Keratinocyte (primary cell): ENCODE measurements at regions not wholly inside any gene's neighbourhood (a gene's known extent, or its start where the extent isn't known, plus 50 kb on each side); places are given as distances from the start of the nearest gene placed in this dataset.

Experiments
- DNase-seq: peaks from one replicate; pipeline ENCODE4 v3.0.0-alpha.2; 2011; ENCODE audit warnings: low read depth, missing footprints, low spot score
- FAIRE-seq: peaks from 2 replicates; lab custom pipeline; 2011; peaks lifted over from hg19 to GRCh38; lab: Jason Lieb, UNC
- H2AFZ ChIP-seq: 2 replicates; pipeline ENCODE4 v1.6.0; 2012; ENCODE audit warnings: low read length, control low read depth, inconsistent platforms; ENCODE audit not compliant: control insufficient read depth
- H3K27ac ChIP-seq: 2 replicates; pipeline ENCODE4 v1.5.1; 2011; ENCODE audit warnings: low read length; ENCODE audit not compliant: control insufficient read depth, insufficient read depth
- H3K27me3 ChIP-seq: 3 replicates; pipeline ENCODE4 v1.6.0; 2011; ENCODE audit warnings: low read length; ENCODE audit not compliant: control insufficient read depth, insufficient read depth; ENCODE audit errors: extremely low read depth
- H3K36me3 ChIP-seq, 2 experiments: 2 replicates in 1 of 2; 3 replicates in 1 of 2; pipeline ENCODE4 v1.5.1; 2011; ENCODE audit warnings: low read length in 2 of 2, mild to moderate bottlenecking in 1 of 2; ENCODE audit not compliant: control insufficient read depth in 2 of 2, insufficient read depth in 2 of 2; ENCODE audit errors: extremely low read depth in 1 of 2
- H3K4me1 ChIP-seq: 3 replicates; pipeline ENCODE4 v1.5.1; 2011; ENCODE audit warnings: low read length; ENCODE audit not compliant: control insufficient read depth, insufficient read depth; ENCODE audit errors: extremely low read depth
- H3K4me2 ChIP-seq: 3 replicates; pipeline ENCODE4 v1.6.0; 2011; ENCODE audit warnings: low read depth, low read length; ENCODE audit not compliant: control insufficient read depth, insufficient read depth; ENCODE audit errors: extremely low read depth
- H3K4me3 ChIP-seq, 3 experiments: fragments of 200-600 bp in 1 of 3; sonication (generic) in 1 of 3; 2 replicates in 2 of 3; 3 replicates in 1 of 3; pipeline ENCODE4 v1.5.1; 2011 to 2016; ENCODE audit warnings: low read length in 3 of 3, mild to moderate bottlenecking in 3 of 3, control low read depth in 2 of 3, inconsistent platforms in 1 of 3, low read depth in 1 of 3, mixed read lengths in 1 of 3, mixed run types in 1 of 3, moderate library complexity in 1 of 3; ENCODE audit not compliant: control insufficient read depth in 2 of 3, insufficient read depth in 2 of 3; ENCODE audit errors: extremely low read depth in 1 of 3
- H3K79me2 ChIP-seq: 2 replicates; pipeline ENCODE4 v1.6.0; 2012; ENCODE audit warnings: low read length; ENCODE audit not compliant: control insufficient read depth, insufficient read depth
- H3K9ac ChIP-seq: 3 replicates; pipeline ENCODE4 v1.6.0; 2011; ENCODE audit warnings: low read length; ENCODE audit not compliant: control insufficient read depth, insufficient read depth; ENCODE audit errors: extremely low read depth
- H3K9me1 ChIP-seq: 3 replicates; pipeline ENCODE4 v1.6.0; 2011; ENCODE audit warnings: low read length; ENCODE audit not compliant: control insufficient read depth, insufficient read depth; ENCODE audit errors: extremely low read depth
- H3K9me3 ChIP-seq: 2 replicates; pipeline ENCODE4 v1.5.1; 2012; ENCODE audit warnings: low read depth, low read length; ENCODE audit not compliant: control insufficient read depth
- H4K20me1 ChIP-seq: 3 replicates; pipeline ENCODE4 v1.6.0; 2011; ENCODE audit warnings: low read length; ENCODE audit not compliant: control insufficient read depth, insufficient read depth; ENCODE audit errors: extremely low read depth
- EZH2 ChIP-seq: IDR thresholded peaks from one replicate; pipeline ENCODE4 v1.6.1; 2012; ENCODE audit warnings: inconsistent platforms, mild to moderate bottlenecking, low read length, moderate library complexity
- dilution Hi-C: fragments of 300-500 bp; cut with MboI; formaldehyde crosslinking; loops from one replicate; pipeline ENCODE4 v1.7.0; 2020; ENCODE audit warnings: low sequenced_read_pairs; ENCODE audit not compliant: extremely low pct_ligation_motif_present
- TF ChIP-seq, protein P1 (sequence below), 3 experiments: IDR thresholded peaks in 1 of 3; conservative IDR thresholded peaks in 1 of 3; optimal IDR thresholded peaks in 1 of 3; 2 replicates in 2 of 3; 3 replicates in 1 of 3; pipeline versions ENCODE3 to v1.5.1; 2011; ENCODE audit warnings: low read length in 3 of 3, mild to moderate bottlenecking in 3 of 3, moderate library complexity in 2 of 3, control low read depth in 1 of 3, inconsistent platforms in 1 of 3; ENCODE audit not compliant: insufficient read depth in 2 of 3; ENCODE audit errors: extremely low read depth in 1 of 3

DNA sequence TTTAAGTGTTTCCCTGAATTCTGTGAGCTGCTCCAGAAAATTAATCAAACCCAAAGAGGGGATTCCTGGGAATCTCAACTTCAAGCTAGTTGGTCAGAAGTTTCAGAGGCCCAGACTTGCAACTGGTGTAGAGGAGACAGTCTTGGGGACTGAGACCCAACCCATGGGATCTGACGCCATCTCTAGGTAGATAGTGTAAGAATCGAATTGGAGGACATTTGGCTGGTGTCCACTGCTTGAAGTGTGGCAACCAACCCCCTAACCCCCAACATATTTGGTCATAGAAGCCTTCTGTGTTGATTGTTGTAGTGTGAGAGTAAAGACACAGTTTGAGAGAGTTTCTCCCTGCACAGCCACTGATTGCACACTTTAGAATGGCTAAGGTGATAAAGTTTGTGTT lies 103.5 kb upstream of the CARMIL1 start:
- dilution Hi-C loops, result no loop called here
- peaks cover 51% of the 10 kb centered on the region for H3K4me1 ChIP-seq
- peak overlapping the region; percentile 63 for H3K4me2 ChIP-seq
- TF ChIP-seq, protein P1, sequence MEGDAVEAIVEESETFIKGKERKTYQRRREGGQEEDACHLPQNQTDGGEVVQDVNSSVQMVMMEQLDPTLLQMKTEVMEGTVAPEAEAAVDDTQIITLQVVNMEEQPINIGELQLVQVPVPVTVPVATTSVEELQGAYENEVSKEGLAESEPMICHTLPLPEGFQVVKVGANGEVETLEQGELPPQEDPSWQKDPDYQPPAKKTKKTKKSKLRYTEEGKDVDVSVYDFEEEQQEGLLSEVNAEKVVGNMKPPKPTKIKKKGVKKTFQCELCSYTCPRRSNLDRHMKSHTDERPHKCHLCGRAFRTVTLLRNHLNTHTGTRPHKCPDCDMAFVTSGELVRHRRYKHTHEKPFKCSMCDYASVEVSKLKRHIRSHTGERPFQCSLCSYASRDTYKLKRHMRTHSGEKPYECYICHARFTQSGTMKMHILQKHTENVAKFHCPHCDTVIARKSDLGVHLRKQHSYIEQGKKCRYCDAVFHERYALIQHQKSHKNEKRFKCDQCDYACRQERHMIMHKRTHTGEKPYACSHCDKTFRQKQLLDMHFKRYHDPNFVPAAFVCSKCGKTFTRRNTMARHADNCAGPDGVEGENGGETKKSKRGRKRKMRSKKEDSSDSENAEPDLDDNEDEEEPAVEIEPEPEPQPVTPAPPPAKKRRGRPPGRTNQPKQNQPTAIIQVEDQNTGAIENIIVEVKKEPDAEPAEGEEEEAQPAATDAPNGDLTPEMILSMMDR (optimal IDR thresholded peaks at IDR 0.05 in 1 of 3, IDR thresholded peaks at IDR 0.05 in 1 of 3, conservative IDR thresholded peaks at IDR 0.05 in 1 of 3; ENCODE audit: extremely low read depth in 1 of 3, insufficient read depth in 2 of 3, low read length in 3 of 3), result peak in 1 of 3 experiments; percentile 40
- no peak for TF ChIP-seq EZH2
- FAIRE-seq, result peak; percentile 52
- H3K27me3 ChIP-seq, result no peaks in the 10 kb centered on the region
- H2AFZ ChIP-seq, result peak overlapping the region; percentile 74
- H3K9me3 ChIP-seq, result no peaks in the 10 kb centered on the region
- H3K79me2 ChIP-seq, result no peaks in the 10 kb centered on the region
- H3K9me1 ChIP-seq, result no peaks in the 10 kb centered on the region
- no peak overlapping the region for H3K9ac ChIP-seq
- no peak overlapping the region for H3K4me3 ChIP-seq
- DNase-seq, result no peak
- no peaks in the 10 kb centered on the region for H4K20me1 ChIP-seq
- peak overlapping the region; percentile 70 for H3K27ac ChIP-seq
- no peaks in the 10 kb centered on the region for H3K36me3 ChIP-seq

DNA sequence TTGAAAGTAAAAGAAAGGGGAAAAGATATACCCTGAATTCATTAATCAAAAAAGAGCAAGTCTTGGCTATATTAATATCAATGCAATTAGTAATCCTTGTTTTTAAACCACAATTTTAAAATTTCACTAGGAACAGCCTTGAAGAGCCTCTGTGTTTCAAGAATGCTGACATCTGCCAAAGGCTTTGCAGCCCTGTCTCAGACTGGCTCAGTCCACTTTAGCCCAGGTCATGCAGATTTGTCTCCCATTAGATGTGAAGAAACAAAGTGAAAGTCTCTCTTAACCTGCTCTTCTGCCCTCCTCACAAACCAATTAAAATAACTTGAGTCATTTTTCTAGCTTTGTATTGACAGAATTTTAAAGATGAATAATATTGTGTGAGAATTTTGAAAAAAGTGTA lies 102.7 kb upstream of the CARMIL1 start:
- no peaks in the 10 kb centered on the region for H3K36me3 ChIP-seq
- dilution Hi-C loops, result no loop called here
- peaks cover 45% of the 10 kb centered on the region for H3K4me1 ChIP-seq
- H3K9me1 ChIP-seq, result no peaks in the 10 kb centered on the region
- H2AFZ ChIP-seq, result peak overlapping the region; percentile 52
- no peak overlapping the region for H3K4me2 ChIP-seq
- DNase-seq (no peak), FAIRE-seq (no peak)
- H3K27me3 ChIP-seq, result no peaks in the 10 kb centered on the region
- no peaks in the 10 kb centered on the region for H3K79me2 ChIP-seq
- TF ChIP-seq EZH2, result no peak
- TF ChIP-seq, protein P1 (optimal IDR thresholded peaks at IDR 0.05 in 1 of 3, IDR thresholded peaks at IDR 0.05 in 1 of 3, conservative IDR thresholded peaks at IDR 0.05 in 1 of 3; ENCODE audit: extremely low read depth in 1 of 3, insufficient read depth in 2 of 3, low read length in 3 of 3), result no peak
- no peak overlapping the region for H3K9ac ChIP-seq
- no peak overlapping the region for H3K4me3 ChIP-seq
- no peak overlapping the region for H3K27ac ChIP-seq
- H3K9me3 ChIP-seq, result no peaks in the 10 kb centered on the region
- no peaks in the 10 kb centered on the region for H4K20me1 ChIP-seq
